RPMI8226 (cell line): ENCODE measurements at regions not wholly inside any gene's neighbourhood (a gene's known extent, or its start where the extent isn't known, plus 50 kb on each side); places are given as distances from the start of the nearest gene placed in this dataset.
"Not testable (repeated sequence)": the region's sequence is repeated elsewhere in the genome, so short reads cannot be mapped to it uniquely, and the experiment has no call there.

Source experiments
- DNase-seq: peaks from one replicate; pipeline ENCODE4 v3.0.0-alpha.2; 2015

GRCh38 chr16:86872833-86873232 lies 294.5 kb downstream of the FOXL1 start:
- DNase-seq, result no peak

GRCh38 chr16:86874141-86874540 lies 295.8 kb downstream of the FOXL1 start:
- DNase-seq, result peak; percentile 28

GRCh38 chr16:86876499-86876898 lies 298.1 kb downstream of the FOXL1 start:
- DNase-seq, result no peak

GRCh38 chr16:86877108-86877507 lies 298.8 kb downstream of the FOXL1 start:
- no peak for DNase-seq

- no peak for DNase-seq
These were observed 299.5 kb downstream of the FOXL1 start for GRCh38 chr16:86877835-86878234.

GRCh38 chr16:86878236-86879080 lies 300.1 kb downstream of the FOXL1 start:
- no peak for DNase-seq

- DNase-seq, result no peak
These were observed 300.9 kb downstream of the FOXL1 start for GRCh38 chr16:86879268-86879667.

GRCh38 chr16:86880316-86881117 lies 302.2 kb downstream of the FOXL1 start:
- no peak for DNase-seq

- no peak for DNase-seq
These were observed 302.8 kb downstream of the FOXL1 start for GRCh38 chr16:86881118-86881510.

- no peak for DNase-seq
These were observed 303.5 kb downstream of the FOXL1 start for GRCh38 chr16:86881861-86882273.

- no peak for DNase-seq
These were observed 304.4 kb downstream of the FOXL1 start for GRCh38 chr16:86882586-86883280.

GRCh38 chr16:86883583-86884389 lies 305.4 kb downstream of the FOXL1 start:
- no peak for DNase-seq

GRCh38 chr16:86884390-86884650 lies 306.0 kb downstream of the FOXL1 start:
- no peak for DNase-seq

GRCh38 chr16:86885139-86885538 lies 306.8 kb downstream of the FOXL1 start:
- no peak for DNase-seq

- DNase-seq, result no peak
These were observed 308.3 kb downstream of the FOXL1 start for GRCh38 chr16:86886651-86887050.

- no peak for DNase-seq
These were observed 309.1 kb downstream of the FOXL1 start for GRCh38 chr16:86887416-86887815.

GRCh38 chr16:86888231-86889053 lies 310.1 kb downstream of the FOXL1 start:
- no peak for DNase-seq

- DNase-seq, result not testable (repeated sequence)
These were observed 310.7 kb downstream of the FOXL1 start for GRCh38 chr16:86889054-86889366.

GRCh38 chr16:86889974-86890373 lies 311.6 kb downstream of the FOXL1 start:
- DNase-seq, result no peak

- DNase-seq, result no peak
These were observed 312.8 kb downstream of the FOXL1 start for GRCh38 chr16:86891121-86891520.

GRCh38 chr16:86891631-86892030 lies 313.3 kb downstream of the FOXL1 start:
- DNase-seq, result no peak

- no peak for DNase-seq
These were observed 314.2 kb downstream of the FOXL1 start for GRCh38 chr16:86892509-86892908.
